Fibroblast of villous mesenchyme (primary cell): ENCODE measurements at regions not wholly inside any gene's neighbourhood (a gene's known extent, or its start where the extent isn't known, plus 50 kb on each side); places are given as distances from the start of the nearest gene placed in this dataset.

ENCODE experiments used
- DNase-seq: peaks from one replicate; pipeline ENCODE4 v3.0.0-alpha.2; 2010; ENCODE audit warnings: low read depth
- H3K4me3 ChIP-seq: 2 replicates; pipeline ENCODE4 v1.5.1; 2011; ENCODE audit warnings: low read depth, mild to moderate bottlenecking, low read length
- TF ChIP-seq, protein P1 (sequence below): IDR thresholded peaks from 2 replicates; pipeline ENCODE4 v1.5.1; 2012; ENCODE audit warnings: low read depth, mild to moderate bottlenecking, low read length; ENCODE audit not compliant: insufficient read depth

DNA sequence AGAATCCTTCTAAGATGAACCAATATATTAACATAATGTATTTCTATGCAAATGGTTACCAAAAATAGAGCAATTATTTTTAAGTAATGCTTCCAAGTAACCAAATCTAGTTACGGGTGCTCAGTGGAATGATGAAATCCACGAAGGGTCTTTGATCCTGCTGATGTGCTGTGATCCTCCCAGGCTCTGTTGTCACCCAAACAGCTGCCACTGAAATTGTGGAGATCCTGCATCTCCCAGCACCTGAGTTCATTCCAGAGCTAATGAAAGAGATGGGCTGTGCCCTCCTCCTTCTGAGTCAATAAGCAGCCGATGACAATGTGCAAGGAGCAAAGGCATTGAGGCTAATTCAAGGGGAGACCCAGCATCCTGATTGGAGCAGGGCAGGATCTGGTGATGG is 362.4 kb upstream of the SOX11 start:
- H3K4me3 ChIP-seq: no peak overlapping the region
- TF ChIP-seq, protein P1, sequence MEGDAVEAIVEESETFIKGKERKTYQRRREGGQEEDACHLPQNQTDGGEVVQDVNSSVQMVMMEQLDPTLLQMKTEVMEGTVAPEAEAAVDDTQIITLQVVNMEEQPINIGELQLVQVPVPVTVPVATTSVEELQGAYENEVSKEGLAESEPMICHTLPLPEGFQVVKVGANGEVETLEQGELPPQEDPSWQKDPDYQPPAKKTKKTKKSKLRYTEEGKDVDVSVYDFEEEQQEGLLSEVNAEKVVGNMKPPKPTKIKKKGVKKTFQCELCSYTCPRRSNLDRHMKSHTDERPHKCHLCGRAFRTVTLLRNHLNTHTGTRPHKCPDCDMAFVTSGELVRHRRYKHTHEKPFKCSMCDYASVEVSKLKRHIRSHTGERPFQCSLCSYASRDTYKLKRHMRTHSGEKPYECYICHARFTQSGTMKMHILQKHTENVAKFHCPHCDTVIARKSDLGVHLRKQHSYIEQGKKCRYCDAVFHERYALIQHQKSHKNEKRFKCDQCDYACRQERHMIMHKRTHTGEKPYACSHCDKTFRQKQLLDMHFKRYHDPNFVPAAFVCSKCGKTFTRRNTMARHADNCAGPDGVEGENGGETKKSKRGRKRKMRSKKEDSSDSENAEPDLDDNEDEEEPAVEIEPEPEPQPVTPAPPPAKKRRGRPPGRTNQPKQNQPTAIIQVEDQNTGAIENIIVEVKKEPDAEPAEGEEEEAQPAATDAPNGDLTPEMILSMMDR: no peak
- no peak for DNase-seq

DNA sequence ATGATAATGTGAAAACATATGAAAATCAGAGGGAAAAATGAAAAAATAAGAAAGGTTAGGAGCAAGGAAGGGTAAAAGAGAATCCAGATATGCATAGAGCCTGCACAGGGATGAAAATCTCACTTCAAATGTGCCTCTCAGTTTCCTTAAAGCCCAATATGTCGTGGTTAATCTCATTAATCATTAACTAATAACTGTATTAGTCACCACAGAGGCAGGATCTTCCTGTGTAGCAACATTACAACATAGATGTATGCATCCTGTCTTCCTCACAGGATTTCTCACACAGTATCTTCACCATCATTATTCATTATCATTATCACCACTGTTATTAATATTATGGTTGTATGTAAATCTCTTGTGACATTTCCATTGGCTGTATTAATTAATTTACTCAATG is 361.2 kb upstream of the SOX11 start:
- no peak for DNase-seq
- TF ChIP-seq, protein P1: no peak
- no peak overlapping the region for H3K4me3 ChIP-seq

DNA sequence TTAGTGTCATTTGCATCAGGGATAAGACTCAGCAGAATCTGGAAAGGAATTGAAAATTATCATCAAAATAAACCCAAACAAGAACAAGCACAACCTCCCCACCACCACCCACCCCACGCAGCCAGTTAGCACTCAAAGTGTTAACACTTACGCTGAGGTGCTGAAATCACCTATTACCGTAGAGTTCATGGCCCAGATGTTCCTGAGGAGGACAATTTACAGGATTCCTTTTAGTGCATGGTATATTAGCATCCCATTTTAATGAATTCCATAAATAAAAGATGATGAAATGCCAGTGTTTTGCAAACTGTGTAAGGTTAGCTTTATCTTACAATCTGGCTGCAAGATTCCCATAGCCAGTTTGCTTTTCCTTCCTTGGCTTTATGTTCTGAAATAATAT is 359.3 kb upstream of the SOX11 start:
- no peak for DNase-seq
- TF ChIP-seq, protein P1: no peak
- H3K4me3 ChIP-seq: no peak overlapping the region

DNA sequence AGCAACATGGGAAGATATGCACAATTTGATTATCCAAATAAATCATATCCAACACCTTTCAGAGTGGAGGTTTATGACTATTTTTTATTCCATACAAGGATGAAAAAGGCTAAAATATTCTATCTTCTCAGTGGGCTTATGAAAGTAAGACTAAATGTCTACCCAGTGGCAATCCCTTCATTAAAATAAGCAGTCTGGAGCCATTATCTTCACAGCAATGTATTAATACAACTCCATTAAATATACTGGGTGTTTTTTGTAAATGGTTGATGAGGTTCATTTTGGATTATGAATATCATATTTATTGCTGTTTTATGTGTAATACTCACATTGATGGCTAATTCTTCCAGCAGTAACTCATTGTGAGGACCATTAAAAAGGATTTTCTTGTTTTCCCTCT is 352.7 kb upstream of the SOX11 start:
- TF ChIP-seq, protein P1: no peak
- DNase-seq: no peak
- no peak overlapping the region for H3K4me3 ChIP-seq

DNA sequence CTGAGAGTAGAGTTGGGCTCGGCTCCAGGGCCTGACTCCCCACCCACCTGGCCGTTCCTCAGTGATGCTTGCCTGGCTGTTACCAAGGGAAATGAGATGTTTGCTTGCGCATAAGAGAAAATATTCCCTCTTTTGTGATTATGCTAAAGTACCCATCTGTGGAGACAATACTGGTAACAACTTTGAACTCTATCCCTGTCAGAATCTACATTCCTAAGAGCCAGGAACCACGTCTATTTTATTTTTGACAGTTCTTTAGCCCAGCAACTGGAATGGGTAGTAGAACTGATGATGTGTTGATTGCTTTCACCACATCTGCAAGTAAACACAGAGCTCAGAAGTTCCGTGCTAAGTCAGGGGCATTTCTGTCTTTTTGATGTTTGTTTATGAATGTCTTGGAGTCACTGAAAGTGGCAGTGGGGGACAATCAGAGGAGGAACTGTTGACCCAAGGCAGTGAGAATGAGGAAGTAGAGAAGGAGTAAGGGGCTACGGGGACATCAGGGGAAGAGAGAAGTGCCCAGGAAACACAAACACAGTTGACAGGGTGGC is 348.3 kb upstream of the SOX11 start:
- DNase-seq: no peak
- TF ChIP-seq, protein P1: no peak
- H3K4me3 ChIP-seq: no peak overlapping the region

DNA sequence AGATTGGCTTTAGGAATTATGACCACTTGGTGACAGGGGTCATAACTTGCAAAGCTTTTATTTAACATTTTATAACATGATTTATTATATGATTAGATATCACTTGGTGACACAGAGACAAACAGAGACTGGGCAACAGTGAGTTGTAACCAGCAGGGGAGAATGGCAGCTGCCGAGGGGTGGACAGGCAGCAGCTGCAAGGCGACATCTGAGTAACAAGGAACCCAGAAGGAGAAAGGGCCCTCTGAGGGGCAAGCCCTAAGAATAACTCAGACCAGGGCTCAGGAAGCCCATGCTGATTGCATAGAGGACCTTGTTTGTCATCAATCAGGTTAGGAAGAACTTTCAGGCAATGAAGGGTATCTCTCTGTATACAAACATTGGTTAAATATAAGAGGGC is 339.9 kb upstream of the SOX11 start:
- H3K4me3 ChIP-seq: no peak overlapping the region
- TF ChIP-seq, protein P1: no peak
- DNase-seq: no peak

DNA sequence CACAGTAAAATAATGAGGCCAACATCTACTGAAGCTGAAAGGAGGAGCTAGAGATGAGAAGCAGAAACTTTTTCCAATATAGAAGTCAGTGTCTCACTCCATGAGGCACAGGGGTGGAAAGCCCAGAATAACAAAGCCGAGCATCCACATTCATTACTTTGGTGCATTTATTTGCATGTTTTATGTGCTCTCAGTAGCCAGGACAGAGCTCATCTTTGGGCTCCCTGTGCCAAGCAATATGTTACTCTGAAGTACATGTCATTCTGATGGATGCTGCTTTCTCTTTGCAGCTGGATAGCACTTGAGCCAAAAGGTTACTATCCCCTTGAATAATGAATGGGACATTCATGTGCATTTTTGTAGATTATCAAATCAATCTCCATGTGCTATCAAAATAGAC is 338.6 kb upstream of the SOX11 start:
- no peak for DNase-seq
- TF ChIP-seq, protein P1: no peak

More for the DNA sequence above, 338.6 kb upstream of the SOX11 start:
- no peak overlapping the region for H3K4me3 ChIP-seq
